Endothelial cell of umbilical vein (primary cell): ENCODE measurements at regions not wholly inside any gene's neighbourhood (a gene's known extent, or its start where the extent isn't known, plus 50 kb on each side); places are given as distances from the start of the nearest gene placed in this dataset.

Experiments used
- EZH2 ChIP-seq: IDR thresholded peaks from 2 replicates; pipeline ENCODE4 v1.6.1; 2012; ENCODE audit warnings: borderline replicate concordance, low read depth, mild to moderate bottlenecking, moderate library complexity, low read length, inconsistent platforms; ENCODE audit not compliant: severe bottlenecking
- TF ChIP-seq, protein P1 (sequence below), 2 donors: IDR thresholded peaks; 1 replicate in 1 of 2; 2 replicates in 1 of 2; pipeline ENCODE4 v1.5.1; 2011; ENCODE audit warnings: low read length in 2 of 2, mild to moderate bottlenecking in 2 of 2, moderate library complexity in 2 of 2, control low read depth in 1 of 2, inconsistent platforms in 1 of 2, low read depth in 1 of 2; ENCODE audit not compliant: insufficient read depth in 1 of 2; ENCODE audit errors: extremely low read depth in 1 of 2

DNA sequence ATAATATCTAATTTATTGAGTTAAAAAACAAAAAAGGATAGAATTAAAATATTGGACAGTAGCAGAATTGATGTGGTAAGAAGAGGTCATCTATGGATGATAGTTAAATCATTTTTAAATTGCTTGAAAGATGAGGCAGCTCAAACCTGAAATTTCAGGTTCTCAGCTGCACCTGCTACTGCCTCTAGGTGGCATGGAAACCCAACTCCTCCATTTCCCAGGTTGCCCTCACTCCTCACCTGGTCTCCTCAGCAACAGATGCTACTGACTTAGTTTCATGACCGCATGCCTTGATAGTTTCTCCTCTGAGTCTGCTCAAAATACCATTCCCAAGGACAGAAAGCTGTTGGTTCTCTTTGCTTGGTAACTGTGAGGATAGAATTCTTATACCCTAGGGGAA lies 148.1 kb downstream of the ABHD5 start:
- TF ChIP-seq, protein P1, sequence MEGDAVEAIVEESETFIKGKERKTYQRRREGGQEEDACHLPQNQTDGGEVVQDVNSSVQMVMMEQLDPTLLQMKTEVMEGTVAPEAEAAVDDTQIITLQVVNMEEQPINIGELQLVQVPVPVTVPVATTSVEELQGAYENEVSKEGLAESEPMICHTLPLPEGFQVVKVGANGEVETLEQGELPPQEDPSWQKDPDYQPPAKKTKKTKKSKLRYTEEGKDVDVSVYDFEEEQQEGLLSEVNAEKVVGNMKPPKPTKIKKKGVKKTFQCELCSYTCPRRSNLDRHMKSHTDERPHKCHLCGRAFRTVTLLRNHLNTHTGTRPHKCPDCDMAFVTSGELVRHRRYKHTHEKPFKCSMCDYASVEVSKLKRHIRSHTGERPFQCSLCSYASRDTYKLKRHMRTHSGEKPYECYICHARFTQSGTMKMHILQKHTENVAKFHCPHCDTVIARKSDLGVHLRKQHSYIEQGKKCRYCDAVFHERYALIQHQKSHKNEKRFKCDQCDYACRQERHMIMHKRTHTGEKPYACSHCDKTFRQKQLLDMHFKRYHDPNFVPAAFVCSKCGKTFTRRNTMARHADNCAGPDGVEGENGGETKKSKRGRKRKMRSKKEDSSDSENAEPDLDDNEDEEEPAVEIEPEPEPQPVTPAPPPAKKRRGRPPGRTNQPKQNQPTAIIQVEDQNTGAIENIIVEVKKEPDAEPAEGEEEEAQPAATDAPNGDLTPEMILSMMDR (IDR thresholded peaks at IDR 0.05; ENCODE audit: extremely low read depth in 1 of 2, insufficient read depth in 1 of 2, low read depth in 1 of 2, low read length in 2 of 2): no peak
- TF ChIP-seq EZH2: no peak
